NCI-H1930 (cell line): ENCODE measurements at regions not wholly inside any gene's neighbourhood (a gene's known extent, or its start where the extent isn't known, plus 50 kb on each side); places are given as distances from the start of the nearest gene placed in this dataset.
"Not testable (repeated sequence)": the region's sequence is repeated elsewhere in the genome, so short reads cannot be mapped to it uniquely, and the experiment has no call there.

Experiments
- DNase-seq, 2 experiments: peaks; one replicate each; lab custom pipeline; 2025; lab: John Stamatoyannopoulos, UW

DNA sequence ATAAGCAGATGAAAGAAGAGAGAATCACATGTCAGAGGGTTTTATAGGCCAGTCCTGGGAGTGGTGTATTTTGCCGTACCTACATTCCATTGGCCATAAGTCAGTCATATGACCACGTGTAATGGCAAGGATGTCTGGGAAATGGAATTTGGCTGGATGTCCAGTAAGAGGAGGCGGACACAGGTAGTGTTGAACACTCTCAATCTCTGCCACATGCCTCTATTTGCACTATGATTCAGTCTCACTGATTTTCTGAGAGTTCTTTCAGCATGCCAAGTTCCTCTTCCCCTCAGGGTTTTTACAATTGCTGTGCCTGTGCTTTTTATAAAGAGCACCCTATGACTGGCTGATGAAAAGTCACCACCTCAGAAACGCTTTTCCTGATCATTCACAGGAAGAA, 164.2 kb upstream of the GPR101 start:
- DNase-seq: no peak

DNA sequence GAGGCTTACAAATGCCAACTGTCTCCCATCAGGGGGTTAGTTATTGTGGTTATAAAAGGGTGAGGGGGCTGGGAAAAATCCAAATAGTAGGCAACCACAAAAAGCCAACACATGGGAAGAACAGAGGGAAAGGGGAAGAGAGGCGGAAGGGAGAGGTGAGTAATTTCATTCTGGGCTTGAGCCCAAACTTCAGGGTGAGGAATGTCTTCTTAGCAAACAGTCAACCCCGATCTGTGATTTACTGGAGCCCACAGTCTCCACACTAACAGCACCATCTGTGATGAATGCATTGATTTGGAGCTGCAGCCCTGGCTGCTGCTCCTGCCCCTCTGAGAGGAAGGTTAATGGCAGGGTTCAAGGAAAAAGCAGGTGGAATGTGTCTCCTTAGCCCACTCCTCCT, 162.2 kb upstream of the GPR101 start:
- no peak for DNase-seq

DNA sequence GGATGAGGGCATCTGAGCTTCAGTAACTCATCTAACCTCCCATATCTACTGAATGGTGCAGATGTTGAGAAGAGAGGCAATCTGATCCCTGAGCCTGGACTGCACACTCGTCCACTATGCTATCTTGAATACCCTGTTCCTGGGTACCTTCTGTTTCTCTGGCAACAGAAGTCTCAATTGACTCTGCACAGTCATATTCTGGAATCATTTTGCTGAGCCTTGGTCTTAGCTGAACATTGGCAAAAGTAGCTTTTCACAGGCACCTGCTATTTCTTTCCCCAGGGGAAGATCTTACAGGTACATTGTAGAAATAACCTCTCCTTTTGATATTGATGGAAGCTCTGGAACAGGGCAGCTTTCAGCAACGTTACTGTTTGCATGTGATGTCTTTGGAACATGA, 161.5 kb upstream of the GPR101 start:
- no peak for DNase-seq

DNA sequence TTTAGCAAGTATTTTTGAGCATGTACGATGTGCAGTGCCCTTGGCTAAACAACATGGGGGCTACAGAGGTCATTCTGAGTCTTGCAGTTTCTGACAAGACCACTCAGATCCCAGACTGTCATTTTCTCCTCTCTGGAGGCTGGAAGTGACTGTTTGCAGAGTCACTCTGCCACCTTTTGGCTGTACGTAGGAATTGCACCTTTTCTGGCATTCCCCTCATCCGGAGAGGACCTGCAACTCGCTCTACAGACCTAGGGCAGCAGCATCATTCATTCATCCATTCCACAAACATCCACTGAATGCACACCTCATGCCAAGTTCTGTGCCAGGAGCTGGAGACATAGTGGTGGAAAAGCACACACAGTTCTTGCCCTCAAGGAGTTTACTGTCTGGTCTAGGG, 160.4 kb upstream of the GPR101 start:
- DNase-seq: peak in 1 of 2 experiments; percentile 21

DNA sequence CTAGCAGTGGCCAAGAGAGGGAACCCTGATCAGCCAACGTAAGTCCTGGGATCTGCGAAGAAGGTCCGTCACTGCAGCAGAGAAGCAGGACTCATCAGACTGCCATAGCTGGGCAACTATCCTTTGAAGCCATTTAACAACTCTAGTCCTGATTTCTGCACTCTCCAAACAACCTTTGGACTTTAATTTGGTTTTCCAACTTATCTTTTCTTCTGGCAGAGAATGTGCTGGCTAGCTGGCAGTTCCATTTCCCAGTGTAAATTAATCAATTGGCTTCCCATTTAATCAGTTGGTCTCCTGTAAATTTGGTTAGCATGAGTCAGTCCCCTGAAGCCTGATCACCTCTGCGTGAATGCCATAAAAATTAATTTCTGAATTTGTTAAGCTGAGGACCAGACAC, 153.7 kb upstream of the GPR101 start:
- DNase-seq: no peak

DNA sequence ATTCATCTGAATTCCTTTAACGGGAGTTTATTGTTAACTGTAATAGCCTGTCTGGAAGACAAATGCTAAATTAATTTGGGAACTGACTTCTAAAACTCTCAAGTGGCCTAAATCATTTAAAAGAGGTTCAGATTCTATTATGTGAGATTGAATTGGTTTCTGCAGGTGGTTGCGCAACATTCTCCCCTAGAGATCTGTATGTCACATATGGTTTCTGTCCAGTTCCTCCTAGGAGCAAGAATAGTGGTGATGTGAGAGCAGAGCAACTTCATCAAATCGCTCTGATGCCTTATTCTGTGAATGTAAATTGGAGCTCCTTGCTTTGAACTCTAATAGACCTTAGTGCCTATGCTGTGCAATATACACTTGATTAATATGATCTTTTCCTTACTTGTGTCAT, 144.6 kb upstream of the GPR101 start:
- no peak for DNase-seq

DNA sequence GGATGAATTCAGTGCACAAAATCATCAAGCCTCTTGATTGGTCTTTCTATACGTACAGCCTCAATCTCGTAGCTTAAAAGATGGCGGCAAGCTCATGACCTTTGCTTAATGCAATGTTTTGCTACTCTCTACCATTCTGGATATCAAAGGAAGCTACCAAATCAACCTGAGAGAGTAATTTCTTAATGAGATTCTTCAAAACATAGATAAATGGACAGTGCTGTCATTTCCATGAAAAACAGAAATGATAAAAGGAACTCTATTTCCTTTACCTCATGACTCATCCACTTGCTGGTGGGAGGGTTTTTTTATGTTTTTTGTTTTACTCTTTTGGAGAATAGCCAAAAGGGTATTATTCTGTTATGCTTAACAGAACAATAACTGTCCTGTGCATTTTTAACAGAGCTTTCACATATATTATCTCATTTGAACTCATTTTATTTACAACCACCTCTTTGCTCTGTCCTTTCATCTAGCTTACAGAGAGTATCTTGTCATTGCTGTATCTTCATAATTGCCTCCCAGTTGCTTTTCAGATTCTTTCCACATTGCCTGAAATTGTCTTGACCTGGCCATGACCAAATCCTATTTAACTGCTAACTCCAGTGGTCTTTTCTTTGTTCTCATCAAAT, 138.6 kb upstream of the GPR101 start:
- DNase-seq: no peak

DNA sequence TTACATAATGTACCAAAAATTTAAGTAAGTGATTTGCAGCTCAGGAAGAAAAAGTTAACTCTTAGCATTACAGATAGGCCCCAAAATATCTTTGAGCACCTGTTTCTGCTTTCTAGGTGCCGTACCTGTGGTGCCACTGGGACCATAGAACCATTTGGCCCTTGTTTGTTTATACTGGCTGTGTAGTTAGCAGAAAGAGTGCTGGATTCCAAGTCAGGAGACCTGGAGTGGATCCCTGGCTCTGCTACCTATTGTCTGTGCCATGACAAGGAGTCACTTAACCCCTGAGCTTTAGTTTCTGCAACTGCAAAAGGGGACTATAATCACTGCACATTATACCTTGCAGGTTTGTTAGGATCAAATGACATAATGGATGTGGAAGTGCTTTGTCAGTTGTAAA, 137.8 kb upstream of the GPR101 start:
- no peak for DNase-seq

DNA sequence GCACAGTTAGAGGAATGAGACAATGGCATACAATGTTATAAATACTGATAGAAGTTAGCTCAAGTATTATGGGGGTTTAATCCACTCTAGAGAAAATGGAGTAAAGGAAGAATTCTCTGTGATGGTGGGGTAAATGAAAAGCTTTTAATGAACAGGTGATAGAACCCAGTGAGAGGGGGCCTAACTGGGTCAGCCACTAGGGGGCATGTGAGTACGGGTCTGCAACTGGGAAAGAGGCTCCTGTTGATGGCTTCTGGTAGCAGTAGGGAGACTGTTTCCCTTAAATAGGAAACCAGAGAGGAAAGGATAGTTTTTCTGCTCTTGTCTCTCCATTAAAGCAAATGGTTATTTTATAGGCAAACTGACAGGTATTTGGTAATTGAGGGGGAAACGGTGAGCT, 132.8 kb upstream of the GPR101 start:
- DNase-seq: peak in 1 of 2 experiments; percentile 11

DNA sequence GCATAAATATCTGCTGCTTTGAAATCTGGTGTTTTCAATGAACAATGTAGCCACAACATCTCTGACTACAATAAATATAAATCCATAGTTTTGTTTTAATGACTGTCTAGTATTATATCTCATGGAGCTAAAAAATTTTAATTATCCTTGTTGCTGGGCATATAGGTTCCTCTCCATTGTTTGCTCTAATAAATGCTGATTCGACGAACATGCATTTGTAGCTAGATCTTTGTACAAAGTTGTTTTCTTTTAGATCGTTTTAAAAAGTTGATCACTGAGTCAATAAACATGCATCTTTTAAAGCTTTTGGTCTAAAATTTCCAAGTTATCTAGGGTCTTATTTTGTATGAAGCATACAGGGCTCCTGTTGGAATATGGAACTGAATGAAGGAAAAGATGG, 130.5 kb upstream of the GPR101 start:
- no peak for DNase-seq

DNA sequence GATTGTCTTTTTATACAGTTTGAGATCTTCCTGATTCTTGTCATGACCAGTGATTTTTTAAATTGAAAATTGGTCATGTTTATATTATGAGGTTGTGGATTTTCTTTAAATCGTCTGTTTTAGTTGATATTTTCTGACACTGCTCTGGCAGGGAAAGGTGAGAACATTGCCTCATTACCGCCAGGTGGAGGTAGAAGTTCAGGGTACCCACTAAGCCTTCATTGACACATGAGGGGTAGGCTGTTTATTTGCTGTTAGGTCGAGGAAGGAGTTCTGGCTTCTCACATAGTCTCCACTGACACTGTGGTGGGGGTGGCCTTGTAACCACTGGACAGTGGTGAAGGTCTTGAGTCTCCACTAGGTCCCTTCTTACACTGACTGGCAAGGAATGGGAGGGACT, 117.6 kb upstream of the GPR101 start:
- no peak for DNase-seq

DNA sequence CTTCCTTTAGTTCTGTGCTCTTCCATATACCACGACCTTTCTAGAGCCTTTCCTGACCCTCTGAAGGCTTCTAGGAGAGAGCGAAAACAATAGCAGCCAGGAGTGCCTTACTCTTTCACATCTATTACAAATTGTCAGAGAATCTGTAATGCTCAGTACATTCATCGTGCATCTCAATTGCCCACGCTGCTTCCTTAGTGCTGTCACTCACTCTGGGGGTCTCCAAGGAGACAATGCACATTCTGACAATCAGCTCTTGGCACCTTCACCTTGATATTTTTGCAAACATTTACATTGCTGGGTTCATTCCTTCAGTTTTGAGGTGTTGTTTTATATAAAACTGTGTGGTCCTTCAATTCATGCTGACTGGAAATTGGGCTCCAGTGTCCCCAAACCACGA, 110.1 kb upstream of the GPR101 start:
- no peak for DNase-seq

DNA sequence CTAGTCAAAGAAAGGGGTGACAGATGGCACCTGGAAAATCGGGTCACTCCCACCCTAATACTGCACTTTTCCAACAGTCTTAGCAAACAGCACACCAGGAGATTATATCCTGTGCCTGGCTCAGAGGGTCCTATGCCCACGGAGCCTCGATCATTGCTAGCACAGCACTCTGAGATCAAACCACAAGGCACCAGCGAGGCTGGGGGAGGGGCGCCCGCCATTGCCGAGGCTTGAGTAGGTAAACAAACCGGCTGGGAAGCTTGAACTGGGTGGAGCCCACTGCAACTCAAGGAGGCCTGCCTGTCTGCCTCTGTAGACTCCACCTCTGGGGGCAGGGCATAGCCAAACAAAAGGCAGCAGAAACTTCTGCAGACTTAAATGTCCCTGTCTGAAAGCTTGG, 88.9 kb upstream of the GPR101 start:
- not testable (repeated sequence) for DNase-seq

DNA sequence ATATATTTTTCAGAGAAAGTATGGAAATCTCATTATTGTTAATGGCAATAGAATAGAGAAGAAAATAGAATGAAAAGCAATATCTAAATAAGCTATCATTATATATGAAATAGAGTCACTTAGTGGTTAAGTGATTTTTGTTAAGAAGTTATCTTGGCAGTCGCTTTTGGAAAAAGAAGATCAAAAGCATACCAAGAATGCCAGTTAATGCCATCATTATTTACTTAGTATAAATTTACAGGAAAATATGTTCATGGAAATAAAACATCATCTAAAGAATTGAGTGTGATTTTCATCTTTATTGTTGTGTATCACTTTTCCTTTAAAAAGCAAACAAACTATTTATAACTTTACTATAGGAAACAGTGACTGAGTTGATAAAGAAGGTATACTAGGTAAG, 85.3 kb upstream of the GPR101 start:
- no peak for DNase-seq

DNA sequence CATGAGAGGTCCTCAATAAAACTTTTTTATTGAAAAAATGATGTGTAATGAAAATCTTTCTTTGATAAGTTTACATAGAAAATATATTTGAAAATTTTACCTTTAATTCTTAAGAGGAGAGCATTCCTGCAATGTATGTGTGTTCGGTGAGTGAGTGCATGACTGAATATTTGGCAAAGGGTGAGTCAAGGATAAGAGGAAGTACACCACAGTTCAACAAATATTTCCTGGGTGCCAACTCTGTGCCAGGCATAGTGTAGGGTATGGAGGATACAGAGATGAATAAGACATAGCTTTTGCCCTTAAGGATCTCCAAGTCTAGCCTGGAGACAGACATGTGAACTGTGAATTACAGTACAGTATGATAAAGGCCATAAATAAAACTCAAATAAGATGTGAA, 84.7 kb upstream of the GPR101 start:
- no peak for DNase-seq

DNA sequence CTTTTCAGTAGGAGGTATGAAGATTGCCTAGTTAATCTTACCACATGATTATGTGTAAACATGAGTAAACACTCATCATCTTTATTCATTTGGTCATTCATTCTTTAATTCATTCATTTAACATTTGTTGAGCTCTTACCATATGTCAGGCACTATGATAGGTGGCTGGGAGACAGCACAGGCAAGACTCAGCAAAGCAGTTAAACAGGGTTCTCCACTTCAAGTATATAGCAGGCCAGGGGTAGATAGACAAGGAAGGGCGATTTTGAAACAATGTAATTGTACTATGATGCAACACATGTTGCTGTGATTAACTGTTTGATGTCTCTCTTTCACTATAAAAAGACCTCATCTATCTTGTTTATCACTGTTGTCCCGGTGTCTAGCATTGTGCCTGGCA, 84.3 kb upstream of the GPR101 start:
- no peak for DNase-seq

DNA sequence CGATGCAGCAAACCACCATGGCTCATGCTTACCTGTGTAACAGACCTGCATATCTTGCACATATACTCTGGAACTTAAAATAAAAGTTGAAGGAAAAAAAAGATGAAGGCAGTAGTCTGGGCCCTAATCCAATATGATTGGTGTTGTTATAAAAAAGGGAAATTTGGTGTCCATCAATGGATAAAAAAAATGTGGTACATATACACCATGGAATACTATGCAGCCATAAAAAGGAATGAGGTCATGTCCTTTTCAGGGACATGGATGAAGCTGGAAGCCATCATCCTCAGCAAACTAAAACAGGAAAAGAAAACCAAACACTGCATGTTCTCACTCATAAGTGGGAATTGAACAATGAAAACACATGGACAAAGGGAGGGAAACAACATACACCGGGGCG, 74.1 kb upstream of the GPR101 start:
- not testable (repeated sequence) for DNase-seq

DNA sequence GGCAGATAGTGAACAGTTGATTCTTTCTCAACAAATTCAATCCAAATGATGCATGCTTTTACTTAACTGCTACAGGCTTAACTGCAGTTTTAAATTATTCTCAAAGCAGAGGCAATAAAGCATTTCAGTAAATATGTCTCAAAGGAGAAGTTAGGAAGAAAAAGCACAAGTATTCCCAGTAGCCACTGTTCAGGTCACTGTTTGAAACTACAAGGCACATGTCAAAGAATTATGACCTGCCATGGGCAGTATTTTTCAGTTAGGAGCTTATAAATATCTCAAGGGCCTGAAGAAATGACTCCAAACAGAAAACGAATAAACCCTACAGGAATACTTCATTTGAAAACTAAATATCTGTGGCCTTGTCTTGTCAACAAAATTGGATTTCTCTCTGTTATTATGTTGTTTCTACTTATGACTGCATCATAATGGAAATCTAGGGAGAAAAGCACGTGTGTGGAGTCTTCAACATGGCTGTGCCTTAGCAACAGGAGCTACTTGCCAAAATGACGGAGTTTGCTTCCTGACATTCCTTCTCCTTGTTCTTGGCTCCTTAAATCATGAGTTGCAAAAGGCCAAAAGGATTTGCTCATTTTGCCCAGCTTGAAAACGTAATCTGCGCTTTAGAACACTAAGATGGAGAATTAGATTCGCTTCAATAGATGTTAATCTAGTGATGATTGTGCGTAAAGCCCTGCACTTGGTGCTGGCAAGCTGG, 67.6 kb upstream of the GPR101 start:
- no peak for DNase-seq
